ENCODE measurements at regions not wholly inside any gene's neighbourhood (a gene's known extent, or its start where the extent isn't known, plus 50 kb on each side); places are given as distances from the start of the nearest gene placed in this dataset.

DNA sequence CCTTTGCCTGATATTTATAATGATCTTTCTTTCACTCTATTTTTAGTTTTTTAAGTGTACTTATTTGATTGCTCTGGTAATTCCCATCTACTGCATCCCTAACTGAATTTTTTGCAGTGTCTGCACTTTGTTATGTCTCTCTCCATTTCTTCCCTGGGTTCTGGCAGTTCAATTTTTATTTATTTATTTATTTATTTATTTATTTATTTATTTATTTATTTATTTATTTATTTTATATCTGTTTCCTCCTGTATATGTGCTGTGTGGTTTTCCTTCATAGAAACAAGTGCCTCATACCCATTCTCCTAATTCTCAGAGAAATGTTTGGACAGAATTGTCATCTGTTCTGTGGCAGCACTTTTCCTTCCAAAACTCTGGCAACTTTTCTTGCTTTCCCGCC lies 2370.8 kb upstream of the WWC1 start:
- H3K27me3 Mint-ChIP-seq (ENCODE audit: low read depth in 3 of 3) = peaks cover 0 to 2% (median 0%) of the 10 kb centered on the region in 3 donors
- H3K4me3 Mint-ChIP-seq = no peak overlapping the region
- peaks cover 14 to 40% (median 19%) of the 10 kb centered on the region in 6 donors for H3K9me3 Mint-ChIP-seq
- H3K27ac Mint-ChIP-seq = no peak overlapping the region
- H3K4me1 Mint-ChIP-seq = no peaks in the 10 kb centered on the region
- DNase-seq = no peak
- H3K36me3 Mint-ChIP-seq = peaks cover 1 to 4% (median 2%) of the 10 kb centered on the region in 3 donors

DNA sequence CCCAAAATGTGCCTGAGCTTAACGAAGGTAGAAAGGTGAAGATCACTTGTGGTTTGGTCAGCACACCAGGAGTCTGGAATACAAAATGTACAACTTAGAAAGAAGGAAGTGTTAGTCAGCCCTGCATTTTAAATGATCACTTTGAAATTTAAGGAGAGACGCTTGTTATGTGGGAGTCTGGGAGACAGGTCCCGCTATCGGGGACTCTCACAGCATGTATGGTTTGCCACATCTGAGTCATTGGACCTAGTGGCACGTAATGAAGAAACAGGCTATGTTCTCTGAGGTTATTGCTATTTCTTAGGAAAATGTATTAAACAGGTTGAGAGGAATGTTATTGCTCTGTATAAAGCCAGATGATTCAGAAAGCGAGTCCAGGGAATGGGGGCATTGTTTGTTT lies 2362.5 kb upstream of the WWC1 start:
- peaks cover 0 to 6% (median 4%) of the 10 kb centered on the region in 3 donors for H3K36me3 Mint-ChIP-seq
- H3K27ac Mint-ChIP-seq = no peak overlapping the region
- H3K4me1 Mint-ChIP-seq = no peaks in the 10 kb centered on the region
- no peak for DNase-seq
- H3K4me3 Mint-ChIP-seq = no peak overlapping the region
- peaks cover 12 to 50% (median 31%) of the 10 kb centered on the region in 6 donors for H3K9me3 Mint-ChIP-seq
- H3K27me3 Mint-ChIP-seq (ENCODE audit: low read depth in 3 of 3) = no peaks in the 10 kb centered on the region

DNA sequence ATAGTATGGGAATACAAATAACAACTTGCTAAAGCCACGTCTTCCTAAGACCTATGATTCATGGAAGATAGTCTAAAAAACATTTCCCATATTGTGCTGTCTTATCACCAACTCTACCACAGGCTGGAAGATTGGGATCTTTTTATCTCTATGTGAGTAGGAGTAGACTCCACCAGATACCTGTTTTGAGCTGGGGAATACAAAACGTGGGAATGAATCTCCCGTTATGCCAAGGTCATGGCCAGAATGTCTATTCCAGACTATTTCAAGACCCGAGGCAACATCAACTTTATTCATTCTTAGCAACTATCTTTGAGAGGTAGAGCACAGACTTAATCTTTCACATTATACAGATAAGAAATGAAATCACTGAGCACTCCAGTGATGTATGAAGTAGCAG lies 2350.9 kb upstream of the WWC1 start:
- Mint-ChIP-seq H3K4me3 (no peak overlapping the region), H3K9me3 (peaks cover 1 to 44% (median 19%) of the 10 kb centered on the region in 6 donors), H3K36me3 (no peaks in the 10 kb centered on the region), H3K27ac (no peak overlapping the region), H3K4me1 (no peaks in the 10 kb centered on the region), H3K27me3 (ENCODE audit: low read depth in 3 of 3) (no peaks in the 10 kb centered on the region)
- DNase-seq = no peak

DNA sequence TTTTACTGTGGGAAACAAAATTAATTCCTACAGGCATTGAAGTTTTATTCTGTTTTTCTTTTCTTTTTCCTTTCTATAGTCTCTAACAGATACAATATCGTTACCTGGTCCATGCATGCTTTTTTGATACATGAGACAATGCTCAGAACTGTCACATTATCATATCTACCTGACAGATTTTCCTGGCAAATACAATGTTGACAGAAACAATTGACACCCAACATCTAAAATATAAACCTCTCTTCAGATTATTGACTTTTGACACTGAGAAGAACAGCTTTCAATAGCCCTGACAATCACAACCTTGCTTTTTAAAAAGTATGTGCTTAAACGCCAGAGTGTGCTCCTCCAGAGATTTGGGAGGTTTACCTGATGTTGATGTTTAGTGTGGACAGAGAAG lies 2334.6 kb upstream of the WWC1 start:
- DNase-seq = no peak
- H3K27ac Mint-ChIP-seq = no peak overlapping the region
- no peak overlapping the region for H3K4me3 Mint-ChIP-seq
- H3K9me3 Mint-ChIP-seq = peaks cover 1 to 47% (median 23%) of the 10 kb centered on the region in 6 donors
- no peaks in the 10 kb centered on the region for H3K4me1 Mint-ChIP-seq
- no peaks in the 10 kb centered on the region for H3K36me3 Mint-ChIP-seq
- H3K27me3 Mint-ChIP-seq (ENCODE audit: low read depth in 3 of 3) = no peaks in the 10 kb centered on the region

DNA sequence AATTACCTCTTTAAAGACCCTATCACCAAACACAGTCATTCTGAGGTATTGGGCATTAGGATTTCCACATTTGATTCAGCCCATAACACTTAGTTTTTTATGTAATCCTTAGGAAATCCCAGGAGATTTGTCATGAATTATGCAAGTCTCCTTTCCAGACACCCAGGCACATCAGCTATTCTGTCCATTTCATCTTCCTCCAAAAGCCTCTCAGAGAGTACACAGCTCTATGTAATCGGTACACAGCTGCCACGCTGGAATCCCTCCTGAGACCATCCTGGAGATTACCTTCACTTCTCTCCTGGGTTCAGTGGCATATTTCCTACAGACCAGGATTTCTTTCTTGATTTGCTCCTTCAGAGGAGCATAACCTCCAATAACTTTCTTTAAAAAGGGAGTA lies 2309.8 kb upstream of the WWC1 start:
- H3K27me3 Mint-ChIP-seq (ENCODE audit: low read depth in 3 of 3) = no peaks in the 10 kb centered on the region
- no peak overlapping the region for H3K4me3 Mint-ChIP-seq
- no peaks in the 10 kb centered on the region for H3K4me1 Mint-ChIP-seq
- no peak for DNase-seq
- H3K9me3 Mint-ChIP-seq = peaks cover 7 to 41% (median 20%) of the 10 kb centered on the region in 6 donors
- no peaks in the 10 kb centered on the region for H3K36me3 Mint-ChIP-seq
- H3K27ac Mint-ChIP-seq = no peak overlapping the region

DNA sequence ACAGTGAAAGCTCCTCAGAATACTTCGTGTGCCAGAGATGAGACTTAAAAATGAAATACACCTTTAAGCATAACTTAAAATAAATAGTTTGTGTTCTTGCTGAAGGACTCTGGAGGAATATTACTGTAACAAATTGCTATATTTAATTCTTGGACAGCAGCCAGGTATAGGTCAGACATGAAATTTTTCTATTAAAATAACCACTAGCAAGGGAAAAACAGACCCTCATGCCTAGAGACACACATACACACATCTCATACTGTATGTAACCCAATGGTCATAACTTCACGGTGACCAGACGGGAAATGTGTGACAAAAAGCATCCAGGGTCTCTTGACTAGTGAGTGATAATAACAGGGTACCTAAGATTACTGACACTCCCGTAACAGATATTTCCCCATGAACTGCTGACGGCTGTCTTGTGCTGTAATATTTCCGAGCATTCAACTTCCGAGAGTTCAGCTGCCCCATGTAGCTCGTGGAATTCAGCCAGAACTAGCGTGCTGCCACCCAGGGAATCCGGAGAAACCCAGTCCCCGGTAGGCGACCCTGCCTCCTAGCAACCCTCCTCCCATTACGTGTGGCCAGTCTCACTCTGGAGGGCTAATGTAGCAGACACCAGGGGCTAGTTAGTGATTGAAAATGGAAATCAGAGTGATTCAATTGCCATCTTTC lies 2295.1 kb upstream of the WWC1 start:
- Mint-ChIP-seq H3K4me3 (no peak overlapping the region), H3K27me3 (ENCODE audit: low read depth in 3 of 3) (no peaks in the 10 kb centered on the region), H3K4me1 (no peaks in the 10 kb centered on the region), H3K9me3 (peaks cover 12 to 72% (median 38%) of the 10 kb centered on the region in 6 donors), H3K36me3 (peaks cover 3 to 8% (median 4%) of the 10 kb centered on the region in 3 donors), H3K27ac (no peak overlapping the region)
- DNase-seq = no peak

DNA sequence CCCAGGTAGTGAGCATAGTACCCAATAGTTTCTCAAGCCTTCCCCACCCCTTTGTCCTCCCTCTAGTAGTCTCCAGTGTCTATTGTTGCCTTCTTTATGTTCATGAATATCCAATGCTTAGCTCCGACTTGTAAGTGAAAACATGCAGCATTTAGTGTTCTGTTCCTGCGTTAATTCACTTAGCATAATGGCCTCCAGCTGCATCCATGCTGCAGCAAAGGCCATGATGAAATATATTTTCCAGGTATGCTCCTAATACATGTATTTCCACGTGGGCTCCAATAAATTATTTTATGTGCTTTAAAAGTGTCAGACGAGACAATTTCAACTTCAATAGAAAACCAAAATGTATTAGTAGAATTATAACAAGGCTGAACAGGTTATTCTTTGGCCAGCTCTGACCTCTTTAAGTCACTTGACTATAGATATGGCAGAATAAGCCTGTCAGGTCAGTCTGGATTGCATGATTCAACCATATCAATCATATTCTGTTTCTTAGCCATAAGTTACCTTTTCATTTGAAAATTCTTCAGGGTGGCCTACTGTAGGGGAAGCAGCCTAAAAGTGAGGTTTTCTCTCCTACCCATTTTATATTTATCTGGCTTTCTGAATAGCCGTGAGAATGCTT lies 2291.6 kb upstream of the WWC1 start:
- peaks cover 0 to 2% (median 0%) of the 10 kb centered on the region in 3 donors for H3K27me3 Mint-ChIP-seq (ENCODE audit: low read depth in 3 of 3)
- H3K36me3 Mint-ChIP-seq = peaks cover 0 to 3% (median 0%) of the 10 kb centered on the region in 3 donors
- H3K4me1 Mint-ChIP-seq = no peaks in the 10 kb centered on the region
- H3K9me3 Mint-ChIP-seq = peaks cover 8 to 68% (median 37%) of the 10 kb centered on the region in 6 donors
- H3K4me3 Mint-ChIP-seq = no peak overlapping the region
- no peak for DNase-seq
- no peak overlapping the region for H3K27ac Mint-ChIP-seq

DNA sequence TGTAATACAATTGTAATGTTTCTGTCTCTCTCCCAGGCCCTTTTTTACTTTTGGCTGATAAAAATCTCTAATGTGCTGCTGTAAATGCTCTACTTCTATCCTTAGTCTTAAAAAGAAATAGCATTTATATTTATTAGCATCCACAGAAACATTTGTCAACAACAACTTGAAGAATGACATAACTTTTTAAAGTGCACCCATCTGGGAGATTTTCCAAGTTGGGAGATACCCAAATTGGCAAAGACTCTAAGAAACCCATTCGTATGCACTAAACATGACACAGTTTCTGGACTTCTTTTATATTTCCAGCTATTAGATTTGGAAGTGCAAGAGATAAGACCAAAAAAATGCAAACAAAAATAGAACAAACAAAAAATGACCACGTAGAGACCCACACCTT lies 2287.4 kb upstream of the WWC1 start:
- peaks cover 7 to 39% (median 20%) of the 10 kb centered on the region in 6 donors for H3K9me3 Mint-ChIP-seq
- DNase-seq = no peak
- H3K4me1 Mint-ChIP-seq = no peaks in the 10 kb centered on the region
- peaks cover 0 to 2% (median 0%) of the 10 kb centered on the region in 3 donors for H3K27me3 Mint-ChIP-seq (ENCODE audit: low read depth in 3 of 3)
- peaks cover 0 to 3% (median 0%) of the 10 kb centered on the region in 3 donors for H3K36me3 Mint-ChIP-seq
- H3K27ac Mint-ChIP-seq = no peak overlapping the region
- no peak overlapping the region for H3K4me3 Mint-ChIP-seq

DNA sequence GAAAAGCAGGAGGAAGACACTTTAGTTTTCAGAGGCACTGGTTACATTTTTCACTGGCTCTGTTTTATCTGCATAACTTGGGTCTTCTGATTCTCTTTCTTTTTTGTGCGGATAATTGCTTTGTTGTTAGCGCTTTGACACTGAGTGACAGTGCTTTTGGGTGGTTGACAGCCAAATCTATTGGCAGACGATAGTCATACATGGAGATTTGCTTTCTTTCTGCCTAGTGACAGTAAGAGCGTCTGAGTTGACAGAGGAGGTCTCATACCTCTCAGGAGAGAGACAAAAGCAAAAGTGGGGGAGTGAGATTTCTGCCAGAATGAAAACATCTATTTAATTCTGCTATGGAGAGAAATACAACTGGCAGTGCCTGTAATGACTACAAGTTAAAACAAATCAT lies 2278.0 kb upstream of the WWC1 start:
- Mint-ChIP-seq H3K4me1 (no peaks in the 10 kb centered on the region), H3K4me3 (no peak overlapping the region), H3K9me3 (peaks cover 12 to 36% (median 17%) of the 10 kb centered on the region in 6 donors), H3K27me3 (ENCODE audit: low read depth in 3 of 3) (no peaks in the 10 kb centered on the region), H3K36me3 (no peaks in the 10 kb centered on the region), H3K27ac (no peak overlapping the region)
- no peak for DNase-seq

DNA sequence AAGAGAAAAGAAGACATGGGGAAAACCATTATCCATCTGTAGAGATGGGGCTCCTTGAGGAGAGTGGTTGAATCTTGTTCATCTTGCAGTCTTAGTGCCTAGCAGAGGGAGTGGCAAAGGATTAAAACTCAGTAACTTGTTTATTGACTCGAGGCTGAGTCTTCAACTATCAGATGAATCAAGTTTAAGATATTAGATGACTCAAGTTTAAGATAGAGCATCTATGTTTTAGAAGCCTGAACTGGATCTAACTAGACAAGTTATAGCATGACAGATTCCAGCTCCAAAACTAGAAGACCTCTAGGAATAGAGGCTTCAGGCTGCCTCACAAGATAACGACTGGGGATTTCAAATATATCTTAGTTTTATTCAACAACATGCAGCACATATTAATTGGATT lies 2277.2 kb upstream of the WWC1 start:
- Mint-ChIP-seq H3K9me3 (peaks cover 12 to 36% (median 16%) of the 10 kb centered on the region in 6 donors), H3K36me3 (no peaks in the 10 kb centered on the region), H3K4me1 (no peaks in the 10 kb centered on the region), H3K27me3 (ENCODE audit: low read depth in 3 of 3) (no peaks in the 10 kb centered on the region), H3K4me3 (no peak overlapping the region), H3K27ac (no peak overlapping the region)
- DNase-seq = no peak

DNA sequence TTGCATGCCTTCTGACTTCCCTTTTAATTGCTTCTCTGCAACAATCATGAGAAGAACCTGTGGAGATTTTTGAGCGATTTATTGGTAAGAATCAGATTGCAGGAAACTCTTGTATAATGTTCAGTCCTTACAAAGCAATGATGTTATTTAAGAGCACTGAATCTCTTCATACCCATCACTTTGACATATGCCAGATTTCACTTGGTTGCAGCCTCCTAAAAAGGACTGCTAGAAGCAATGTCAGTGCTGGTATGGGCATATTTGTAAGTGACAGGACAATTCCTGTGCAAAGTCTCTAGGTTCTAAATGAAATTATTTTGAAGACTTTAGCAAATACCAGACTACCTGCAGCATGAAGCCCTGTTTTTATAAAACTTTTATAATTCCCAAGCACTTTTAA lies 2272.7 kb upstream of the WWC1 start:
- no peak for DNase-seq
- H3K9me3 Mint-ChIP-seq = peaks cover 12 to 25% (median 21%) of the 10 kb centered on the region in 6 donors
- H3K27me3 Mint-ChIP-seq (ENCODE audit: low read depth in 3 of 3) = peaks cover 0 to 2% (median 0%) of the 10 kb centered on the region in 3 donors
- no peak overlapping the region for H3K4me3 Mint-ChIP-seq
- H3K4me1 Mint-ChIP-seq = no peaks in the 10 kb centered on the region
- no peak overlapping the region for H3K27ac Mint-ChIP-seq
- H3K36me3 Mint-ChIP-seq = peaks cover 0 to 3% (median 0%) of the 10 kb centered on the region in 3 donors

DNA sequence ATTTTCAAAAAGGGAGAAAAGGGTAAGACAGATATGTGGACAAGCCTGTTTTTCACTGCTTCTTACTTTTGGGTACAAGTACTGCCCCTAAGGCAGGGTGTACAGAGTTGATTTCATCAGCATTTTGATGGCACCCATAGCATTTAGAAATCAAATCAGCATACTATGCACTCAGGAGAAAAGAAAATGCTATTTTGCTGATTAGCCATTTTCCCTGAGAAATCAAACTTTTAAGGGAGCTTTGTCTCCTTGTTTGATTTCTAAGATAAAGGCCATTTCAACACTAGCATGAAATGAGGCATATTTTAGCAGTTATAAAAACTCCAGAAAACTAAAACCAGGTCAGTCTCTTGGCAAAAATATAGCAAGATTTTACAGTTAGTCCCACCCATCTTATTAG lies 2269.4 kb upstream of the WWC1 start:
- H3K27ac Mint-ChIP-seq = no peak overlapping the region
- no peaks in the 10 kb centered on the region for H3K4me1 Mint-ChIP-seq
- H3K27me3 Mint-ChIP-seq (ENCODE audit: low read depth in 3 of 3) = peaks cover 0 to 2% (median 0%) of the 10 kb centered on the region in 3 donors
- H3K36me3 Mint-ChIP-seq = peaks cover 0 to 4% (median 0%) of the 10 kb centered on the region in 3 donors
- DNase-seq = no peak
- no peak overlapping the region for H3K4me3 Mint-ChIP-seq
- peaks cover 8 to 40% (median 14%) of the 10 kb centered on the region in 6 donors for H3K9me3 Mint-ChIP-seq

DNA sequence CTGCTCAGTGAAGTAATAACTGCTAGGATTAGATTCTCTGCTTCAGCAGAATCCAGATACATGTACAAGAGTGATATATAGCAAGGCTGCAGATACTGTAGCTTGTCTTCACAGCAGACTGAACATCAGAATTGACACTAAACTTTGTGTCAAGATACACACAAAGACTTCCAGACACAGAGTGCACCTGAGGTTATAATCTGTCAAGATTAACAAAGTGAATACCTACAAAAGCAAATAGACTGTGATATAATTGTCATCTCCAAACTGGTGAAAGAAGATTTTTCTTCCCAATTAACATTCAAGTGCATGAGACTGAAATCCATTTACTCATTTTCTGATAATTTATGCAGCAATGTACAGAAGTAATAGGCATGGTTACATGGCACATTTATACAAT lies 2266.5 kb upstream of the WWC1 start:
- no peak for DNase-seq
- Mint-ChIP-seq H3K27me3 (ENCODE audit: low read depth in 3 of 3) (peaks cover 0 to 2% (median 0%) of the 10 kb centered on the region in 3 donors), H3K4me3 (no peak overlapping the region), H3K4me1 (no peaks in the 10 kb centered on the region), H3K36me3 (peaks cover 0 to 4% (median 0%) of the 10 kb centered on the region in 3 donors), H3K27ac (no peak overlapping the region), H3K9me3 (peaks cover 11 to 48% (median 18%) of the 10 kb centered on the region in 6 donors)

DNA sequence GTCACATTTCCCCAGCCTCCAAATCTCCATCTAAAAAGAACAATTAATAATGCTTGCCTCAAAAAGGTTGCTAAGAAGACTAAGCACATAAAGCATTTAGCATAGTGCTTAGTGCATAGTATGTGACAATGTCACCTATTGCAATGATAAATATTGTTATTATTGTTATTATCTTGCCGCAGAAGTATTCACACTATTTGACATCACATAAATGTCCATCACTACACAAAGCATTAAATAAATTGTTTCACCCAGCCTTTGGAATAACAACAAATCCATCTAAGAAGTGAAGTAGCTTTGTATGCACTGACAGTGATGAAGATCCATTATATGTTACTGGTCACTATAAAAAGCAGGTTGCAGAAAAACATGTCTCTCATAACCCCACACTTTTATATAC lies 2263.9 kb upstream of the WWC1 start:
- no peak for DNase-seq
- Mint-ChIP-seq H3K4me3 (no peak overlapping the region), H3K36me3 (peaks cover 0 to 4% (median 0%) of the 10 kb centered on the region in 3 donors), H3K4me1 (no peaks in the 10 kb centered on the region), H3K27ac (no peak overlapping the region), H3K9me3 (peaks cover 10 to 51% (median 17%) of the 10 kb centered on the region in 6 donors), H3K27me3 (ENCODE audit: low read depth in 3 of 3) (no peaks in the 10 kb centered on the region)
